ENCODE measurements at regions not wholly inside any gene's neighbourhood (a gene's known extent, or its start where the extent isn't known, plus 50 kb on each side); places are given as distances from the start of the nearest gene placed in this dataset.

DNA sequence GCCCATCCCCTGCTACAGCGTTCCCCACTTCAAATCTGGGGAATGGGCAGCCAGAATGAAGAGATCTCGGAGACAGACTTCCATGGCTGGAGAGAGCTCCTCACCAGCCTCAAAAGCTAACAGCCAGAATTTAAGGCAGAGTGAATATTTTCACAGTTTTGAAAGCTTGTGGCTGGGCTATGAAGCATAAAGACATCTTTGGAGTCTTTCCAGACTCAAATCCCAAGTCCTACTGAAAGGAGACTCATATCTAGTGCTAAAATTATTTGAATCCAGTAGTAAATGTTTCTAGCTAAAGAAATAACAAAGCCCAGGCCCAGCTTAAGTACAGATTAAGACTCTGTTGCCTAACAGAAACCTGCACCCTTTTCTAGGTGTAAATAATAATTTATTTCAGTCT lies 628.4 kb upstream of the ALCAM start:
- in situ Hi-C loops (cut with HindIII; ENCODE audit: low pct_ligation_motif_present, low pct_unique_long_range_greater_than_20kb, low sequenced_read_pairs) = no loop called here

GRCh38 chr3:104740874-104741379 lies 625.8 kb upstream of the ALCAM start:
- no peak for DNase-seq
- in situ Hi-C loops (cut with HindIII; ENCODE audit: low pct_ligation_motif_present, low pct_unique_long_range_greater_than_20kb, low sequenced_read_pairs) = no loop called here

More for the DNA sequence above, 628.4 kb upstream of the ALCAM start:
- DNase-seq = no peak

- DNase-seq = no peak
- in situ Hi-C loops (cut with HindIII; ENCODE audit: low pct_ligation_motif_present, low pct_unique_long_range_greater_than_20kb, low sequenced_read_pairs) = no loop called here
Observed at GRCh38 chr3:104742044-104742443, 624.7 kb upstream of the ALCAM start.

DNA sequence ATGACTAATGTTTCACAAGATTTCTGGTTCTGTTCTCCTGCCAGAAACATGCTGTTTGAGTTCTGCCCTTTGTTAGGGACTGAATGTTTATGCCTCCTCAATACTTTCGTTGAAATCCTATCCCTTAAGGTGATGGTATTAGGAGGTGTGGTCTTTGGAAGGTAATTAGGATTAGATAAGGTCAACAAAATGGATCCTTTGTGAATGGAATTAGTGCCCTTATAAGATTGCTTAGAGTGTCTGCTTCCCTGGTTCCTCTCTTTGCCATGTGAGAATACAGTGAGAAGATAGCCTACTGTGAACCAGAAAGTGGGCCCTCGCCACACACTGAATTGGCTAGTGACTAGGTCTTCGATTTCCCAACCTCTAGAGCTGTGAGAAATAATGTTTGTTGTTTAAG lies 621.4 kb upstream of the ALCAM start:
- no peak for DNase-seq
- in situ Hi-C loops (cut with HindIII; ENCODE audit: low pct_ligation_motif_present, low pct_unique_long_range_greater_than_20kb, low sequenced_read_pairs) = no loop called here

DNA sequence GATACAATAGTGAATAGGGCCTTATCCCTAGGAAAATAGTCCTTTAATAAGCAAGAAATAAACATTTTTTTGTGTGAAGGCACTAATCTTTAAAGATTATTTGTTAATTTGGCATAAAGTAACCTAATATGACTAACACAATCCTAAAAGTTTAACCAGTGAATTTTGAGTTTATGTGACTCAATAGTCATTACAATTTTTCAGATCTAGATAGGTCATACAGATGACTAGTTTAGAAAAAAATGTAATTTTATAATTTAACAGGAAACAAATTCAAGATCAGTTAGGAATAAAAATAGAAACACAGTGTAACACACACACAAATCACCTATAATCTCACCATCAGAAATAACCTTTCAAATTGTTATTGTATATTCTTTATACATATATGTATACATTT lies 620.7 kb upstream of the ALCAM start:
- in situ Hi-C loops (cut with HindIII; ENCODE audit: low pct_ligation_motif_present, low pct_unique_long_range_greater_than_20kb, low sequenced_read_pairs) = no loop called here
- DNase-seq = no peak

GRCh38 chr3:104750581-104750980 lies 616.1 kb upstream of the ALCAM start:
- in situ Hi-C loops (cut with HindIII; ENCODE audit: low pct_ligation_motif_present, low pct_unique_long_range_greater_than_20kb, low sequenced_read_pairs) = no loop called here
- no peak for DNase-seq

GRCh38 chr3:104755791-104756190 lies 610.9 kb upstream of the ALCAM start:
- DNase-seq = no peak
- in situ Hi-C loops (cut with HindIII; ENCODE audit: low pct_ligation_motif_present, low pct_unique_long_range_greater_than_20kb, low sequenced_read_pairs) = no loop called here

GRCh38 chr3:104763007-104763406 lies 603.7 kb upstream of the ALCAM start:
- in situ Hi-C loops (cut with HindIII; ENCODE audit: low pct_ligation_motif_present, low pct_unique_long_range_greater_than_20kb, low sequenced_read_pairs) = no loop called here
- DNase-seq = no peak

- in situ Hi-C loops (cut with HindIII; ENCODE audit: low pct_ligation_motif_present, low pct_unique_long_range_greater_than_20kb, low sequenced_read_pairs) = no loop called here
- no peak for DNase-seq
Observed at GRCh38 chr3:104764496-104764895, 602.2 kb upstream of the ALCAM start.

GRCh38 chr3:104768886-104769285 lies 597.8 kb upstream of the ALCAM start:
- in situ Hi-C loops (cut with HindIII; ENCODE audit: low pct_ligation_motif_present, low pct_unique_long_range_greater_than_20kb, low sequenced_read_pairs) = no loop called here

DNA sequence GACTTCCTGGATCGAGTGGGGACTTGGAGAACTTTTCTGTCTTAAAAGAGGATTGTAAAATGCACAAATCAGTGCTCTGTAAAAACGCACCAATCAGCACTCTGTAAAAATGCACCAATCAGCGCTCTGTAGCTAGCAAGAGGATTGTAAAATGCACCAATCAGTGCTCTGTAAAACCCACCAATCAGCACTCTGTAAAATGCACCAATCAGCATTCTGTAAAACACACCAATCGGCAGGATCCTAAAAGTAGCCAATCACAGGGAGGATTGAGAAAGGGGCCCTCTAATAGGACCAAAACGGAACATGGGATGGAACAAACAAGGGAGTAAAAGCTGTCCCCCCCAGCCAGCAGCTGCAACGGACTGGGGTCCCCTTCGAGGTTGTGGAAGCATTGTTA lies 587.4 kb upstream of the ALCAM start:
- no peak for DNase-seq
- in situ Hi-C loops (cut with HindIII; ENCODE audit: low pct_ligation_motif_present, low pct_unique_long_range_greater_than_20kb, low sequenced_read_pairs) = no loop called here

More at GRCh38 chr3:104768886-104769285, 597.8 kb upstream of the ALCAM start:
- DNase-seq = no peak

GRCh38 chr3:104781112-104781511 lies 585.6 kb upstream of the ALCAM start:
- DNase-seq = no peak
- in situ Hi-C loops (cut with HindIII; ENCODE audit: low pct_ligation_motif_present, low pct_unique_long_range_greater_than_20kb, low sequenced_read_pairs) = no loop called here

GRCh38 chr3:104785947-104786346 lies 580.8 kb upstream of the ALCAM start:
- in situ Hi-C loops (cut with HindIII; ENCODE audit: low pct_ligation_motif_present, low pct_unique_long_range_greater_than_20kb, low sequenced_read_pairs) = no loop called here
- DNase-seq = no peak

- DNase-seq = no peak
- in situ Hi-C loops (cut with HindIII; ENCODE audit: low pct_ligation_motif_present, low pct_unique_long_range_greater_than_20kb, low sequenced_read_pairs) = no loop called here
Observed at GRCh38 chr3:104787306-104787705, 579.4 kb upstream of the ALCAM start.

DNA sequence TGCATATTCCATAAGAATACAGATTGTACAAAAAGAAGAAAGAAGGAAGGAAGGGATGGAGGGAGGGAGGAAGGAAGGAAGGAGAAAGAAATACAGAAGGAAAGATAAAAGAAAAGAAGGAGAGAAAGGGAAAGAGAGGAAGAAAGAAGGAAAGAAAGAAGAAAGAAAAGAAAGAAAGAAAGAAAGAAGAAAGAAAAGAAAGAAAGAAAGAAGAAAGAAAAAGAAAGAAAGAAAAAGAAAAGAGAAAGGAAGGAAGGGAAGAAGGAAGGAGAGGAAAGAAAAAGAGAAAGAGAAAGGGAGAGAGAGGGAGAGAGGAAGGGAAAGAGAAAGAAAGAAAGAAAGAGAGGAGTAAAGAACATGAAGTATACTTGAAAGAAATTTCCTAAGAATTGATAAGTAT lies 577.9 kb upstream of the ALCAM start:
- no peak for DNase-seq
- in situ Hi-C loops (cut with HindIII; ENCODE audit: low pct_ligation_motif_present, low pct_unique_long_range_greater_than_20kb, low sequenced_read_pairs) = no loop called here

DNA sequence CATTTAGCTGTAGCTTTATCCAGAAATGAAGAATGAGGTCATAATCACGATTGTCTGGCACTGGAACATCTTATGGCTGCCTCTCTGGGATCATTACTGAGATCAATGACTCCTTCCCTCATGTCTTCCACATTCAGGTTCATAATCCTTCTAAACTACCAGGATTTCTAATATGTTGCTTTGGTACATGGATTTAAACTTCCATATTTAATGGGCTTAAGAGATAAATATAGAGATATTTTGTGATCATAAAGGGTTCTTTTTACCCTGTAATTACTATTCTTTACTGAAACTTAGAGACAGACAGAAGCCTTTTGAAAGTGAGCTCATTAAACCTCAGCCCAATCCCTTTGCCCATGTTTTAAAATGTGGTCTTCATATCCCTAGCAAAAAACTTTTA lies 575.4 kb upstream of the ALCAM start:
- DNase-seq = no peak
- in situ Hi-C loops (cut with HindIII; ENCODE audit: low pct_ligation_motif_present, low pct_unique_long_range_greater_than_20kb, low sequenced_read_pairs) = no loop called here

GRCh38 chr3:104796556-104796955 lies 570.2 kb upstream of the ALCAM start:
- no peak for DNase-seq
- in situ Hi-C loops (cut with HindIII; ENCODE audit: low pct_ligation_motif_present, low pct_unique_long_range_greater_than_20kb, low sequenced_read_pairs) = no loop called here

DNA sequence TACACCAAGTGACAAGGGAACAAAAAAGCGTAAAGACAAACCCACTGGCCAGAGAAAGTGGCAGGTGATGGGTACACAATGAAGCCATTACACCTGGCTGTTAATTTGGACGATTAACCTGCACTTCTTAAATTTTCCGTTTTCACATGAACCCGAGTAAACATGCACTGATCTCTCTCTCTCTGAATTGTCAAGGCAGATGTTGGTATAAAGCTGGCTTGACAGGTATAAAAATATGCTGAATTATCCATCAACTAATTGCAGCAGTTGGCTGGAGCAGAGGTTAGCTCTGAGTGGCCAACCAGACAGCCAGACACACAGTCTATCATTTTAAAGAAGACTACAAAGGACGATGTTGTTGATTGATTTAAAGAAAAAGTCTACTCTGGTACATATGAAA lies 561.7 kb upstream of the ALCAM start:
- in situ Hi-C loops (cut with HindIII; ENCODE audit: low pct_ligation_motif_present, low pct_unique_long_range_greater_than_20kb, low sequenced_read_pairs) = no loop called here
- DNase-seq = no peak

DNA sequence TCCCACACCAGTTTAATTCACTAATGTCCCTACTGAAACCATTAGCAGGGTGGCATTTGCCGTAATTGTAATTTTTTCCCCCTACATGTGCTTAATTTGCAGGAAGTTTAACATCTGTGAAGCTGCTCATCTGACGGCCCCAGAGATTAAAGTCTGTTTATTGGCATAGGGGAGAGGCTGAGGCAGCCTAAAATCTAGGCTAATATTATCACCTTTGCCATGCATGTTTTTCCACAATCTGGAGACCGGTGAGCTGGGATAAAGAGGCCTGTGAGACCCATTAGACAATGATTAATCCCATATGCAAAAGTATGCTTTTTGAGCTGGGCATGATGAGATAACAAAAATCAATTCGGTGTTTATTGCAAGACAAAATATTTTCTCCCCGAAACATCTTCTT lies 561.2 kb upstream of the ALCAM start:
- in situ Hi-C loops (cut with HindIII; ENCODE audit: low pct_ligation_motif_present, low pct_unique_long_range_greater_than_20kb, low sequenced_read_pairs) = no loop called here
- no peak for DNase-seq

DNA sequence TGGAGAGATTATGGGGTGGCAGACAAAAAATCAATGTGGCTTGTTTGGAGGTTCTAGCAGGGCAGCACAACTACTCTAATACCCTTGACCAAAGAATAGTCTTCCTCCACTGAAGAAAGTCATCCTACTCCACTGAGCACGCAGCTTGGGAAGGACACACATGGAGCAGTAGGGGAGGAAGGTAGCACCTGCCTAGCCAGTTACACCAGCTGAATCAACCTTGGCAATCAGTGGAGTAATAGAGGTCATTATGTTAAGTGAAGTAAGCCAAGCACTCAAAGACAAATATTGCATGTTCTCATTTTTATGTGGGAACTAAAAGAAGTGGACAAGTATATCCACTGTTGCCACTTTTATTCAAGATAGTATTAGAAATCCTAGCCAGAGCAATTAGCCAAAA lies 555.8 kb upstream of the ALCAM start:
- in situ Hi-C loops (cut with HindIII; ENCODE audit: low pct_ligation_motif_present, low pct_unique_long_range_greater_than_20kb, low sequenced_read_pairs) = no loop called here
- no peak for DNase-seq

GRCh38 chr3:104816008-104816407 lies 550.7 kb upstream of the ALCAM start:
- in situ Hi-C loops (cut with HindIII; ENCODE audit: low pct_ligation_motif_present, low pct_unique_long_range_greater_than_20kb, low sequenced_read_pairs) = no loop called here
- DNase-seq = no peak
